K562 (cell line): ENCODE measurements at regions not wholly inside any gene's neighbourhood (a gene's known extent, or its start where the extent isn't known, plus 50 kb on each side); places are given as distances from the start of the nearest gene placed in this dataset.

Source experiments
- ATAC-seq: fragments of 200-7000 bp; cut with Tn5 transposase; 3 replicates; pipeline ENCODE4 v1.9.1; 2020; ENCODE audit warnings: moderate library complexity
- BruUV-seq: library from RNA; stranded (reverse); fragments of 400-500 nt; replicated peaks from 2 replicates; lab custom pipeline; 2021; lab: Mats Ljungman, UMichigan
- CTCF ChIA-PET: fragments of 300-600 bp; formaldehyde crosslinking; extraction: SDS; loops from one replicate; lab custom pipeline; 2021; ENCODE audit warnings: low intra/inter-chr PET ratio; lab: Yijun Ruan, JAX
- POLR2A ChIA-PET: fragments of 300-600, 350-650 bp; sonication (Branson Sonifier 250); formaldehyde crosslinking; extraction: SDS; loops from one replicate; lab custom pipeline; 2021; ENCODE audit warnings: antibody characterized with exemption, inconsistent platforms; lab: Yijun Ruan, JAX
- DNase-seq, 4 experiments: peaks; one replicate each; pipeline versions ENCODE4 v3.0.0 to v3.0.0-alpha.2; 2011 to 2018; ENCODE audit warnings: low spot score in 3 of 4, mixed read lengths in 3 of 4; ENCODE audit errors: extremely low read depth in 1 of 4
- FAIRE-seq: peaks from 2 replicates; lab custom pipeline; 2011; peaks lifted over from hg19 to GRCh38; lab: Jason Lieb, UNC
- H2AFZ ChIP-seq: 2 replicates; pipeline ENCODE4 v1.6.0; 2011; ENCODE audit warnings: low read depth, low read length, control low read depth, inconsistent platforms
- H3K27ac ChIP-seq: fragments of 200-600 bp; 3 replicates; pipeline ENCODE4 v1.8.0; 2011; ENCODE audit warnings: low read depth, mild to moderate bottlenecking, control low read depth, inconsistent platforms, low read length, moderate library complexity, mixed read lengths; ENCODE audit errors: extremely low read depth
- H3K27me3 ChIP-seq, 2 experiments: fragments of 300-600 bp in 1 of 2; 2 replicates in 1 of 2; 3 replicates in 1 of 2; pipeline versions ENCODE4 v1.6.0 to v1.8.0; 2011; ENCODE audit warnings: inconsistent platforms in 2 of 2, low read length in 2 of 2, mild to moderate bottlenecking in 1 of 2, mixed read lengths in 1 of 2, moderate library complexity in 1 of 2; ENCODE audit not compliant: control insufficient read depth in 2 of 2, insufficient read depth in 2 of 2
- H3K36me3 ChIP-seq: fragments of 300-600 bp; 3 replicates; pipeline ENCODE4 v1.8.0; 2011; ENCODE audit warnings: mild to moderate bottlenecking, low read length, inconsistent platforms; ENCODE audit not compliant: control insufficient read depth, insufficient read depth
- H3K4me1 ChIP-seq, 2 experiments: fragments of 200-600 bp in 1 of 2; replicated peaks in 1 of 2; 2 replicates in 1 of 2; 3 replicates in 1 of 2; pipeline versions ENCODE4 v1.5.1 to v1.8.0; 2011; ENCODE audit warnings: inconsistent platforms in 2 of 2, low read length in 2 of 2, mild to moderate bottlenecking in 1 of 2, mixed read lengths in 1 of 2, moderate library complexity in 1 of 2; ENCODE audit not compliant: control insufficient read depth in 2 of 2, insufficient read depth in 2 of 2
- H3K4me2 ChIP-seq: 2 replicates; pipeline ENCODE4 v1.6.1; 2011; ENCODE audit warnings: low read length, control low read depth, inconsistent platforms, mixed read lengths; ENCODE audit not compliant: insufficient read depth
- H3K4me3 ChIP-seq: fragments of 200-600 bp; sonication (generic), shearing (Covaris generic); 2 replicates; pipeline ENCODE4 v1.5.1; 2016; ENCODE audit warnings: control low read depth, inconsistent platforms
- H3K79me2 ChIP-seq: fragments of 200-600 bp; 3 replicates; pipeline ENCODE4 v1.8.0; 2011; ENCODE audit warnings: low read length, inconsistent platforms; ENCODE audit not compliant: control insufficient read depth, insufficient read depth
- H3K9ac ChIP-seq, 2 experiments: 2 replicates each; pipeline versions ENCODE4 v1.6.0 to v1.6.1; 2011; ENCODE audit warnings: low read depth in 2 of 2, low read length in 2 of 2, control low read depth in 1 of 2, inconsistent platforms in 1 of 2, mild to moderate bottlenecking in 1 of 2, mixed read lengths in 1 of 2; ENCODE audit not compliant: insufficient read depth in 1 of 2
- H3K9me1 ChIP-seq: one replicate; pipeline ENCODE4 v1.6.0; 2011; ENCODE audit warnings: inconsistent platforms, mild to moderate bottlenecking, low read length, moderate library complexity; ENCODE audit not compliant: control insufficient read depth, insufficient read depth
- H3K9me3 ChIP-seq: replicated peaks from 2 replicates; pipeline ENCODE4 v1.5.1; 2011; ENCODE audit warnings: low read depth, low read length, inconsistent platforms; ENCODE audit not compliant: control insufficient read depth, insufficient read depth
- H4K20me1 ChIP-seq: replicated peaks from 2 replicates; pipeline ENCODE4 v1.6.1; 2011; ENCODE audit warnings: low read length, inconsistent platforms, mixed read lengths; ENCODE audit not compliant: control insufficient read depth, insufficient read depth
- SAP30 ChIP-seq: fragments of 200-600 bp; sonication (generic); IDR thresholded peaks from 2 replicates; pipeline ENCODE4 v1.6.1; 2012; ENCODE audit warnings: borderline replicate concordance, low read depth, mild to moderate bottlenecking, moderate library complexity, low read length, control low read depth, inconsistent platforms; ENCODE audit not compliant: insufficient read depth, poor library complexity, severe bottlenecking
- SIN3A ChIP-seq, 2 experiments: fragments of 150-350 bp in 1 of 2; IDR thresholded peaks; 2 replicates each; pipeline ENCODE4 v1.6.1; 2011 to 2016; ENCODE audit warnings: borderline replicate concordance in 2 of 2, low read depth in 2 of 2, low read length in 2 of 2, mild to moderate bottlenecking in 2 of 2, moderate library complexity in 2 of 2; ENCODE audit not compliant: control insufficient read depth in 1 of 2
- WGBS: fragments of 100-300 bp; shearing (Covaris generic); methylation state at CpG from one replicate; pipeline ENCODE4 v1.1.6; 2016; ENCODE audit warnings: low coverage, mixed read lengths; ENCODE audit not compliant: insufficient coverage; ENCODE audit errors: missing lambda C conversion rate; 5-methylcytosine and 5-hydroxymethylcytosine counted together
- in situ Hi-C: fragments of 300-500 bp; cut with MboI; formaldehyde crosslinking; loops from 4 replicates; pipeline ENCODE4 v1.15.0; 2018; ENCODE audit warnings: inconsistent platforms, mixed read lengths
- intact Hi-C: fragments of 100-400 bp; cut with micrococcal nuclease; formaldehyde crosslinking; loops from 2 replicates; pipeline ENCODE4 v1.14.2; 2022
- TF ChIP-seq, protein P1 (sequence below), 2 experiments: fragments of 450-650 bp in 1 of 2; sonication (generic) in 1 of 2; formaldehyde crosslinking in 1 of 2; IDR thresholded peaks; 2 replicates each; pipeline versions ENCODE4 v1.7.1 to v1.9.0; 2016 to 2022; ENCODE audit warnings: inconsistent platforms in 1 of 2, mild to moderate bottlenecking in 1 of 2, missing genetic modification reagents in 1 of 2
- TF ChIP-seq, protein P2 (sequence below): fragments of 200-800 bp; sonication (Bioruptor generic); IDR thresholded peaks from 2 replicates; pipeline ENCODE4 v1.6.1; 2016; ENCODE audit warnings: missing genetic modification characterization, missing compliant biosample characterization
- TF ChIP-seq, protein P3 (sequence below): sonication (generic); formaldehyde crosslinking; IDR thresholded peaks from 2 replicates; pipeline ENCODE4 v1.8.1; 2022; ENCODE audit warnings: missing genetic modification reagents

DNA sequence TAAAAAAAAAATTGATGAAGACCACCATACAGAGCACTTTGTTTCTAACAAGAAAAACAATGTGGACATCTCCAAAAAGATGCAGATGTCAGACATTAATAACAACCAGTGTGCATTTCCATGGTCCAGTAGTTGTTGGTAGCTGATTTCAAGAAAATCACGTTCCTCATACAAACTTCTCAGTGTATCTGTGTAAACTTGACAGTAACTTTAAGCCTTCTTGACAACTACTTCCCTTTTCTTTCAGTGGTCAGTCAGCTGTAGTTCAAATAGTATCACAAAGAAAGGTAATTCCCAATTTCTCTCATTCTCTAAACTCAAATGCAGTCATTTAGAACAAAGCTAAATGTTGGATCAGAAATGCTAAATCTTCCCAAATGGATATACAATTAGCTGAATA lies 879.9 kb downstream of the AMY1C start:
- POLR2A ChIA-PET, result no interaction called here
- CTCF ChIA-PET, result no interaction called here
- no peak for FAIRE-seq
- TF ChIP-seq SAP30 (no peak), SIN3A (IDR thresholded peaks at IDR 0.05; ENCODE audit: borderline replicate concordance in 2 of 2, control insufficient read depth in 1 of 2, low read depth in 2 of 2, low read length in 2 of 2) (no peak)
- TF ChIP-seq, protein P1, sequence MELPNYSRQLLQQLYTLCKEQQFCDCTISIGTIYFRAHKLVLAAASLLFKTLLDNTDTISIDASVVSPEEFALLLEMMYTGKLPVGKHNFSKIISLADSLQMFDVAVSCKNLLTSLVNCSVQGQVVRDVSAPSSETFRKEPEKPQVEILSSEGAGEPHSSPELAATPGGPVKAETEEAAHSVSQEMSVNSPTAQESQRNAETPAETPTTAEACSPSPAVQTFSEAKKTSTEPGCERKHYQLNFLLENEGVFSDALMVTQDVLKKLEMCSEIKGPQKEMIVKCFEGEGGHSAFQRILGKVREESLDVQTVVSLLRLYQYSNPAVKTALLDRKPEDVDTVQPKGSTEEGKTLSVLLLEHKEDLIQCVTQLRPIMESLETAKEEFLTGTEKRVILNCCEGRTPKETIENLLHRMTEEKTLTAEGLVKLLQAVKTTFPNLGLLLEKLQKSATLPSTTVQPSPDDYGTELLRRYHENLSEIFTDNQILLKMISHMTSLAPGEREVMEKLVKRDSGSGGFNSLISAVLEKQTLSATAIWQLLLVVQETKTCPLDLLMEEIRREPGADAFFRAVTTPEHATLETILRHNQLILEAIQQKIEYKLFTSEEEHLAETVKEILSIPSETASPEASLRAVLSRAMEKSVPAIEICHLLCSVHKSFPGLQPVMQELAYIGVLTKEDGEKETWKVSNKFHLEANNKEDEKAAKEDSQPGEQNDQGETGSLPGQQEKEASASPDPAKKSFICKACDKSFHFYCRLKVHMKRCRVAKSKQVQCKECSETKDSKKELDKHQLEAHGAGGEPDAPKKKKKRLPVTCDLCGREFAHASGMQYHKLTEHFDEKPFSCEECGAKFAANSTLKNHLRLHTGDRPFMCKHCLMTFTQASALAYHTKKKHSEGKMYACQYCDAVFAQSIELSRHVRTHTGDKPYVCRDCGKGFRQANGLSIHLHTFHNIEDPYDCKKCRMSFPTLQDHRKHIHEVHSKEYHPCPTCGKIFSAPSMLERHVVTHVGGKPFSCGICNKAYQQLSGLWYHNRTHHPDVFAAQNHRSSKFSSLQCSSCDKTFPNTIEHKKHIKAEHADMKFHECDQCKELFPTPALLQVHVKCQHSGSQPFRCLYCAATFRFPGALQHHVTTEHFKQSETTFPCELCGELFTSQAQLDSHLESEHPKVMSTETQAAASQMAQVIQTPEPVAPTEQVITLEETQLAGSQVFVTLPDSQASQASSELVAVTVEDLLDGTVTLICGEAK (IDR thresholded peaks at IDR 0.05), result no peak
- TF ChIP-seq, protein P1 (CRISPR knock-in tag; IDR thresholded peaks at IDR 0.05), result no peak
- TF ChIP-seq, protein P2, sequence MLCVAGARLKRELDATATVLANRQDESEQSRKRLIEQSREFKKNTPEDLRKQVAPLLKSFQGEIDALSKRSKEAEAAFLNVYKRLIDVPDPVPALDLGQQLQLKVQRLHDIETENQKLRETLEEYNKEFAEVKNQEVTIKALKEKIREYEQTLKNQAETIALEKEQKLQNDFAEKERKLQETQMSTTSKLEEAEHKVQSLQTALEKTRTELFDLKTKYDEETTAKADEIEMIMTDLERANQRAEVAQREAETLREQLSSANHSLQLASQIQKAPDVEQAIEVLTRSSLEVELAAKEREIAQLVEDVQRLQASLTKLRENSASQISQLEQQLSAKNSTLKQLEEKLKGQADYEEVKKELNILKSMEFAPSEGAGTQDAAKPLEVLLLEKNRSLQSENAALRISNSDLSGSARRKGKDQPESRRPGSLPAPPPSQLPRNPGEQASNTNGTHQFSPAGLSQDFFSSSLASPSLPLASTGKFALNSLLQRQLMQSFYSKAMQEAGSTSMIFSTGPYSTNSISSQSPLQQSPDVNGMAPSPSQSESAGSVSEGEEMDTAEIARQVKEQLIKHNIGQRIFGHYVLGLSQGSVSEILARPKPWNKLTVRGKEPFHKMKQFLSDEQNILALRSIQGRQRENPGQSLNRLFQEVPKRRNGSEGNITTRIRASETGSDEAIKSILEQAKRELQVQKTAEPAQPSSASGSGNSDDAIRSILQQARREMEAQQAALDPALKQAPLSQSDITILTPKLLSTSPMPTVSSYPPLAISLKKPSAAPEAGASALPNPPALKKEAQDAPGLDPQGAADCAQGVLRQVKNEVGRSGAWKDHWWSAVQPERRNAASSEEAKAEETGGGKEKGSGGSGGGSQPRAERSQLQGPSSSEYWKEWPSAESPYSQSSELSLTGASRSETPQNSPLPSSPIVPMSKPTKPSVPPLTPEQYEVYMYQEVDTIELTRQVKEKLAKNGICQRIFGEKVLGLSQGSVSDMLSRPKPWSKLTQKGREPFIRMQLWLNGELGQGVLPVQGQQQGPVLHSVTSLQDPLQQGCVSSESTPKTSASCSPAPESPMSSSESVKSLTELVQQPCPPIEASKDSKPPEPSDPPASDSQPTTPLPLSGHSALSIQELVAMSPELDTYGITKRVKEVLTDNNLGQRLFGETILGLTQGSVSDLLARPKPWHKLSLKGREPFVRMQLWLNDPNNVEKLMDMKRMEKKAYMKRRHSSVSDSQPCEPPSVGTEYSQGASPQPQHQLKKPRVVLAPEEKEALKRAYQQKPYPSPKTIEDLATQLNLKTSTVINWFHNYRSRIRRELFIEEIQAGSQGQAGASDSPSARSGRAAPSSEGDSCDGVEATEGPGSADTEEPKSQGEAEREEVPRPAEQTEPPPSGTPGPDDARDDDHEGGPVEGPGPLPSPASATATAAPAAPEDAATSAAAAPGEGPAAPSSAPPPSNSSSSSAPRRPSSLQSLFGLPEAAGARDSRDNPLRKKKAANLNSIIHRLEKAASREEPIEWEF (CRISPR knock-in tag), result no peak
- TF ChIP-seq, protein P3, sequence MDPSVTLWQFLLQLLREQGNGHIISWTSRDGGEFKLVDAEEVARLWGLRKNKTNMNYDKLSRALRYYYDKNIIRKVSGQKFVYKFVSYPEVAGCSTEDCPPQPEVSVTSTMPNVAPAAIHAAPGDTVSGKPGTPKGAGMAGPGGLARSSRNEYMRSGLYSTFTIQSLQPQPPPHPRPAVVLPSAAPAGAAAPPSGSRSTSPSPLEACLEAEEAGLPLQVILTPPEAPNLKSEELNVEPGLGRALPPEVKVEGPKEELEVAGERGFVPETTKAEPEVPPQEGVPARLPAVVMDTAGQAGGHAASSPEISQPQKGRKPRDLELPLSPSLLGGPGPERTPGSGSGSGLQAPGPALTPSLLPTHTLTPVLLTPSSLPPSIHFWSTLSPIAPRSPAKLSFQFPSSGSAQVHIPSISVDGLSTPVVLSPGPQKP (CRISPR knock-in tag), result no peak

More for the DNA sequence above, 879.9 kb downstream of the AMY1C start:
- intact Hi-C loops, result no loop called here
- Histone ChIP-seq H3K4me1 (no peaks in the 10 kb centered on the region), H3K4me3 (no peak overlapping the region), H3K9me3 (no peaks in the 10 kb centered on the region), H3K36me3 (no peaks in the 10 kb centered on the region), H3K27me3 (no peaks in the 10 kb centered on the region), H3K9ac (no peak overlapping the region), H3K9me1 (no peaks in the 10 kb centered on the region), H2AFZ (no peak overlapping the region), H3K4me2 (no peak overlapping the region), H3K27ac (no peak overlapping the region), H3K79me2 (no peaks in the 10 kb centered on the region), H4K20me1 (no peaks in the 10 kb centered on the region)
- BruUV-seq, result no TSS peak
- WGBS, result 0% methylated on average over 1 of the region's 1 CpG
- DNase-seq (no peak), ATAC-seq (no peak)
- in situ Hi-C loops, result no loop called here
